Tibial nerve (tissue), 3 donors: ENCODE measurements at regions not wholly inside any gene's neighbourhood (a gene's known extent, or its start where the extent isn't known, plus 50 kb on each side); places are given as distances from the start of the nearest gene placed in this dataset.

Experiments used
- CTCF ChIP-seq, 5 experiments: fragments of 200-600 bp in 3 of 5; fragments of 450-650 bp in 2 of 5; sonication (generic) in 3 of 5; IDR thresholded peaks; one replicate each; pipeline ENCODE4 v1.5.1; 2016 to 2019; ENCODE audit warnings: antibody characterized with exemption in 5 of 5, mild to moderate bottlenecking in 3 of 5, moderate library complexity in 2 of 5
- POLR2A ChIP-seq, 2 donors: fragments of 450-650 bp; IDR thresholded peaks; one replicate each; pipeline ENCODE4 v1.6.1; 2017; ENCODE audit warnings: antibody characterized with exemption in 2 of 2, mild to moderate bottlenecking in 2 of 2, moderate library complexity in 2 of 2

GRCh38 chr13:47461816-47462215, 539.3 kb downstream of the SUCLA2 start:
- TF ChIP-seq POLR2A (IDR thresholded peaks at IDR 0.05) (no peak), CTCF (IDR thresholded peaks at IDR 0.05) (no peak)
